ENCODE measurements at regions not wholly inside any gene's neighbourhood (a gene's known extent, or its start where the extent isn't known, plus 50 kb on each side); places are given as distances from the start of the nearest gene placed in this dataset.

GRCh38 chr9:107816561-107817021 lies 327.0 kb upstream of the KLF4 start:
- H3K4me3 ChIP-seq (ENCODE audit: low read depth, low read length), result no peak overlapping the region
- DNase-seq (ENCODE audit: low read depth, low spot score), result no peak
- CTCF ChIA-PET, result interaction anchor here (1.5 kb wide), 1 partner anchor 332 kb away, joined by 3 read pairs; no protein-coding TSS in a partner anchor
- TF ChIP-seq CTCF (IDR thresholded peaks at IDR 0.05; ENCODE audit: insufficient read depth, low read length, missing control alignments), result no peak
- POLR2A ChIA-PET, result no interaction called here

- H3K4me3 ChIP-seq (ENCODE audit: low read depth, low read length), result no peak overlapping the region
- ChIA-PET CTCF (interaction anchor here (1.5 kb wide), 1 partner anchor 332 kb away, joined by 3 read pairs; no protein-coding TSS in a partner anchor), POLR2A (no interaction called here)
- TF ChIP-seq CTCF (IDR thresholded peaks at IDR 0.05; ENCODE audit: insufficient read depth, low read length, missing control alignments), result no peak
- no peak for DNase-seq (ENCODE audit: low read depth, low spot score)
These were observed 326.4 kb upstream of the KLF4 start for GRCh38 chr9:107815782-107816560.

GRCh38 chr9:107813287-107813686 lies 323.7 kb upstream of the KLF4 start:
- TF ChIP-seq CTCF (IDR thresholded peaks at IDR 0.05; ENCODE audit: insufficient read depth, low read length, missing control alignments), result no peak
- DNase-seq (ENCODE audit: low read depth, low spot score), result no peak
- no peak overlapping the region for H3K4me3 ChIP-seq (ENCODE audit: low read depth, low read length)
- ChIA-PET POLR2A (no interaction called here), CTCF (no interaction called here)

GRCh38 chr9:107810461-107810961 lies 320.9 kb upstream of the KLF4 start:
- ChIA-PET CTCF (no interaction called here), POLR2A (no interaction called here)
- TF ChIP-seq CTCF (IDR thresholded peaks at IDR 0.05; ENCODE audit: insufficient read depth, low read length, missing control alignments), result no peak
- H3K4me3 ChIP-seq (ENCODE audit: low read depth, low read length), result no peak overlapping the region
- DNase-seq (ENCODE audit: low read depth, low spot score), result no peak

- ChIA-PET POLR2A (no interaction called here), CTCF (no interaction called here)
- H3K4me3 ChIP-seq (ENCODE audit: low read depth, low read length), result no peak overlapping the region
- DNase-seq (ENCODE audit: low read depth, low spot score), result no peak
- TF ChIP-seq CTCF (IDR thresholded peaks at IDR 0.05; ENCODE audit: insufficient read depth, low read length, missing control alignments), result no peak
These were observed 320.4 kb upstream of the KLF4 start for GRCh38 chr9:107809871-107810460.

GRCh38 chr9:107807183-107807582 lies 317.6 kb upstream of the KLF4 start:
- no peak for TF ChIP-seq CTCF (IDR thresholded peaks at IDR 0.05; ENCODE audit: insufficient read depth, low read length, missing control alignments)
- POLR2A ChIA-PET, result no interaction called here
- H3K4me3 ChIP-seq (ENCODE audit: low read depth, low read length), result no peak overlapping the region
- DNase-seq (ENCODE audit: low read depth, low spot score), result no peak
- CTCF ChIA-PET, result no interaction called here
